HL-60 (cell line): ENCODE measurements at regions not wholly inside any gene's neighbourhood (a gene's known extent, or its start where the extent isn't known, plus 50 kb on each side); places are given as distances from the start of the nearest gene placed in this dataset.

ENCODE experiments used
- GABPA ChIP-seq: IDR thresholded peaks from 2 replicates; pipeline ENCODE4 v1.6.1; 2012; ENCODE audit warnings: low read depth
- POLR2AphosphoS5 ChIP-seq: IDR thresholded peaks from 2 replicates; pipeline ENCODE4 v1.6.1; 2012; ENCODE audit warnings: low read depth
- REST ChIP-seq: IDR thresholded peaks from 2 replicates; pipeline ENCODE4 v1.6.1; 2012; ENCODE audit warnings: low read depth; ENCODE audit not compliant: insufficient replicate concordance
- SPI1 ChIP-seq: IDR thresholded peaks from 2 replicates; pipeline ENCODE4 v1.6.1; 2012; ENCODE audit warnings: low read depth, mild to moderate bottlenecking, borderline replicate concordance
- TF ChIP-seq, protein P1 (sequence below): IDR thresholded peaks from one replicate; pipeline ENCODE4 v1.5.1; 2011; ENCODE audit warnings: low read length, control low read depth, inconsistent platforms; ENCODE audit not compliant: insufficient read depth

DNA sequence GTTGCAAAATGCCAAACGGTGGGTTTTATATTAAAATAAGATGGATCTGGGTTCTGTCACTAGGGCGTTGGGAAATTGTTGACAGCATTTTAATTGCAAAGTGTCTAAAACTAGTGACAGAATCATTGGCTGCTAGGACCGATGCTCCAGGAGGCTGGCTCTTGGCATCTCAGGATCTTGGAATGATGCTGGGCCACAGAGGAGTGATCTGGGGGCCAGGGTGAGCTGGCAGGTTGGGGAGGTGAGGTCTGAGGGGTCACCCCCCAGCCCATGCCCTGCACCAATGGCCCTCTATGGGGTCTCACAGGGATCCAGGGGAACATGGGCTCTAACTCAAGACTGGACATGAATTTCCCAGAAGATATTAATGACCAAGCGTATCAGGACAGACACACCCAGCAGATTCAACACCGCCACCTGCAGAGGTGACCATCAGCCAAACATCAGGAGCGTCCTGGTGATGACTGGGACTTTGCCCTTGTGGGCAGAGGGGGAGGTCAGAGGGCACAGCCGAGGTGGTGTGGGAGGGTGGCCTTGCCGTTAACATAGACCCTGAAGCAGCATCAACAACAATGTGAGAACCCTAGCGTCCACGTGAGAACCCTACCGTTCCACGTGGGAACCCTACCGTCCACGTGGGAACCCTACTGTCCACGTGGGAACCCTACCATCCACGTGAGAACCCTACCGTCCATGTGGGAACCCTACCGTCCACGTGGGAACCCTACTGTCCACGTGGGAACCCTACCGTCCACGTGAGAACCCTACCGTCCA is 89.0 kb upstream of the PPP2R2D start:
- TF ChIP-seq, protein P1, sequence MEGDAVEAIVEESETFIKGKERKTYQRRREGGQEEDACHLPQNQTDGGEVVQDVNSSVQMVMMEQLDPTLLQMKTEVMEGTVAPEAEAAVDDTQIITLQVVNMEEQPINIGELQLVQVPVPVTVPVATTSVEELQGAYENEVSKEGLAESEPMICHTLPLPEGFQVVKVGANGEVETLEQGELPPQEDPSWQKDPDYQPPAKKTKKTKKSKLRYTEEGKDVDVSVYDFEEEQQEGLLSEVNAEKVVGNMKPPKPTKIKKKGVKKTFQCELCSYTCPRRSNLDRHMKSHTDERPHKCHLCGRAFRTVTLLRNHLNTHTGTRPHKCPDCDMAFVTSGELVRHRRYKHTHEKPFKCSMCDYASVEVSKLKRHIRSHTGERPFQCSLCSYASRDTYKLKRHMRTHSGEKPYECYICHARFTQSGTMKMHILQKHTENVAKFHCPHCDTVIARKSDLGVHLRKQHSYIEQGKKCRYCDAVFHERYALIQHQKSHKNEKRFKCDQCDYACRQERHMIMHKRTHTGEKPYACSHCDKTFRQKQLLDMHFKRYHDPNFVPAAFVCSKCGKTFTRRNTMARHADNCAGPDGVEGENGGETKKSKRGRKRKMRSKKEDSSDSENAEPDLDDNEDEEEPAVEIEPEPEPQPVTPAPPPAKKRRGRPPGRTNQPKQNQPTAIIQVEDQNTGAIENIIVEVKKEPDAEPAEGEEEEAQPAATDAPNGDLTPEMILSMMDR: no peak
- no peak for TF ChIP-seq REST
- TF ChIP-seq POLR2AphosphoS5: no peak
- TF ChIP-seq SPI1: no peak
- TF ChIP-seq GABPA: no peak
